ENCODE measurements at regions not wholly inside any gene's neighbourhood (a gene's known extent, or its start where the extent isn't known, plus 50 kb on each side); places are given as distances from the start of the nearest gene placed in this dataset.

DNA sequence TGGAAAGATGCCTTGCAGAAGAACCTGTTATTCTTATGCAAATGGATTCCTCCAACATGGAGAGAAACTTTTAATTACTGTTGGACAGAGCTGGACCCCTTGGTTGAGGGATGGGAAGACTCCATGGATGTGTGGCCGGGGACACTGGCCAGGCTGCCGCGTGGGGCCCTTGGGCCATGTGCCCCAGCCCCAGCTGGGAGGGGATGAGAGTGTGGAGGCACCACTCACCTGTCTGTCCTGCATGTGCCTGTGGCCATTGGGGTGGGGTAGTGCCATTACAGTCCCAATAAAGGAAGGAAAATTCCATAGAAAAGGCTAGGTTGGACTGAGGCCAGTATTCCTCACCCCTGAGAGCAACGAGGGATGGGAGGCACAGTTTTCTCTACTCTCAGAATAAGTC, 564.5 kb upstream of the PTBP2 start:
- Histone ChIP-seq H3K9ac (ENCODE audit: low read length) (no peak overlapping the region), H3K9me3 (ENCODE audit: low read length) (peaks cover 16% of the 10 kb centered on the region), H3K4me3 (ENCODE audit: low read length) (no peak overlapping the region), H4K20me1 (ENCODE audit: insufficient read depth, low read depth, low read length) (no peaks in the 10 kb centered on the region), H3K27me3 (ENCODE audit: low read length) (no peaks in the 10 kb centered on the region), H2AFZ (ENCODE audit: low read length) (no peak overlapping the region), H3K4me2 (ENCODE audit: low read depth, low read length, poor library complexity, severe bottlenecking) (no peak overlapping the region), H3K4me1 (ENCODE audit: low read length) (no peaks in the 10 kb centered on the region), H3K9me2 (replicated peaks; ENCODE audit: insufficient read depth, low read length) (no peaks in the 10 kb centered on the region), H3K79me2 (ENCODE audit: low read length) (no peaks in the 10 kb centered on the region), H3K36me3 (ENCODE audit: insufficient read depth, low read length) (no peaks in the 10 kb centered on the region), H3K27ac (ENCODE audit: low read length) (no peak overlapping the region)
- no peak for DNase-seq

DNA sequence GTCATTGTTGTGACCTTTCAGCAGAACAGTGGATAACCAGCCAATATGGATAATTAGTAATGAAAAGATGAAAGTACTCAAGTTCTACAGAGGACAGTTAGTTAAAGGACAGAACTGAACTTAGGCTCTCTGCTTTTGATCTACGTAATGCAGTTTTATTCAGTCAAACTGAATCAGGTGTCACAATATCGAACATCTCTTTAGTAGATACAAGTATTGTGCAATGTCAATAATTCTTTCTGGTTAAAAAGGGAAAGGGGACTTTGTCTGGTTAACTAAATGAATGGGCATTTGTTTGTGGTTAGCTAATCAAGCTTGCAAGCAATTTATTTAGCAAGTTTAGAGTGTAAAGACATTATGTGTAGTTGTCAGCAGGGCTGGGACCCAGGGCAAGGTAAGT, 562.2 kb upstream of the PTBP2 start:
- no peak for DNase-seq
- no peak overlapping the region for H3K27ac ChIP-seq (ENCODE audit: low read length)

DNA sequence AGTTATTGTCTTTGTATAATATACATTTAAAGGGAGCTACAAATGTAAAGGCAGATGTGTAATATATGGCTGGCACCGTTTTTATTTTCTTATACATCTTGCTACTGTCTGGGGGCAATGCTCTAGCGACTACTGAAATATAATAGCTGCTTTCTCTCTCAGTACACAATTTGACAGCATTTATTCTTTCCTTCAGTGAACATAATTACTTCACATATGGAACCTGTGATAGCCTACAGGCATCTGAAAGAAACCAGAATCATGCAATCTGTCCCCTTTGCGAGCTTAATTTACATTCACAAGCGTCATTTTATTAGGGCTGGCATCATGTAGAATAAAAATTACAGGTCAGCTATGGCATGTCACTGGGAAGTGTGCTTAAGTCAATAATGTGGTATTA, 557.5 kb upstream of the PTBP2 start:
- no peak overlapping the region for H3K4me3 ChIP-seq (ENCODE audit: low read length)
- H3K9ac ChIP-seq (ENCODE audit: low read length) = no peak overlapping the region
- H3K79me2 ChIP-seq (ENCODE audit: low read length) = no peaks in the 10 kb centered on the region
- H3K4me2 ChIP-seq (ENCODE audit: low read depth, low read length, poor library complexity, severe bottlenecking) = no peak overlapping the region
- H3K36me3 ChIP-seq (ENCODE audit: insufficient read depth, low read length) = no peaks in the 10 kb centered on the region
- H3K9me2 ChIP-seq (replicated peaks; ENCODE audit: insufficient read depth, low read length) = no peaks in the 10 kb centered on the region; the same call in 1 of the 2 replicates
- no peaks in the 10 kb centered on the region for H4K20me1 ChIP-seq (ENCODE audit: insufficient read depth, low read depth, low read length)
- H3K4me1 ChIP-seq (ENCODE audit: low read length) = no peaks in the 10 kb centered on the region
- peaks cover 5% of the 10 kb centered on the region; the same call in 1 of the 2 replicates for H3K9me3 ChIP-seq (ENCODE audit: low read length)
- no peaks in the 10 kb centered on the region for H3K27me3 ChIP-seq (ENCODE audit: low read length)
- DNase-seq = no peak
- H2AFZ ChIP-seq (ENCODE audit: low read length) = no peak overlapping the region
- no peak overlapping the region for H3K27ac ChIP-seq (ENCODE audit: low read length)

More for the DNA sequence above, 562.2 kb upstream of the PTBP2 start:
- Histone ChIP-seq H3K4me3 (ENCODE audit: low read length) (no peak overlapping the region), H3K79me2 (ENCODE audit: low read length) (no peaks in the 10 kb centered on the region), H3K4me2 (ENCODE audit: low read depth, low read length, poor library complexity, severe bottlenecking) (no peak overlapping the region), H3K9me3 (ENCODE audit: low read length) (peaks cover 9% of the 10 kb centered on the region; the same call in 1 of the 2 replicates), H3K9ac (ENCODE audit: low read length) (no peak overlapping the region), H3K4me1 (ENCODE audit: low read length) (no peaks in the 10 kb centered on the region), H4K20me1 (ENCODE audit: insufficient read depth, low read depth, low read length) (no peaks in the 10 kb centered on the region), H2AFZ (ENCODE audit: low read length) (no peak overlapping the region), H3K9me2 (replicated peaks; ENCODE audit: insufficient read depth, low read length) (no peaks in the 10 kb centered on the region), H3K36me3 (ENCODE audit: insufficient read depth, low read length) (no peaks in the 10 kb centered on the region), H3K27me3 (ENCODE audit: low read length) (no peaks in the 10 kb centered on the region)

DNA sequence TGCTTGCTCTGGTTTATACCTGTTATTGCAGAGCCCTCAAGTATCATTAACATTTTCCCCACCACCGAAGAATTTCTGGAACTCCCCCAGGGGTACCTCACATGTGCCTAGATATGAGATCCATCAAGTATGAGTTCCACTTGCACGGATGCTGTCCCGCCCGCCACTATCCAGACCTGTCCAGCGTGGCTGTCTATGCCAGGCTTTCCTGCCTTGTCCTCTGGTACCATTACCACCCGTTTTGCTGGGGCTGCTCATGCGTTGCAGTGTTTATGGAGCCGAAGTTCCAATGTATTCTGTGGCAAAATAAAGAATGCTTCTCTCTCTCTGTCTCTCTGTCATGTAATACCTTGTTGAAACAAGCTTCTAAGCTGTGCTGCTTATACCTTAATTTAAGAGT, 543.5 kb upstream of the PTBP2 start:
- no peaks in the 10 kb centered on the region for H3K79me2 ChIP-seq (ENCODE audit: low read length)
- H3K36me3 ChIP-seq (ENCODE audit: insufficient read depth, low read length) = no peaks in the 10 kb centered on the region
- no peak overlapping the region for H3K4me2 ChIP-seq (ENCODE audit: low read depth, low read length, poor library complexity, severe bottlenecking)
- H3K27ac ChIP-seq (ENCODE audit: low read length) = no peak overlapping the region
- no peak for DNase-seq
- no peaks in the 10 kb centered on the region for H4K20me1 ChIP-seq (ENCODE audit: insufficient read depth, low read depth, low read length)
- H3K4me1 ChIP-seq (ENCODE audit: low read length) = no peaks in the 10 kb centered on the region
- no peak overlapping the region for H3K4me3 ChIP-seq (ENCODE audit: low read length)
- H3K27me3 ChIP-seq (ENCODE audit: low read length) = no peaks in the 10 kb centered on the region
- no peak overlapping the region for H2AFZ ChIP-seq (ENCODE audit: low read length)
- no peaks in the 10 kb centered on the region for H3K9me3 ChIP-seq (ENCODE audit: low read length)
- no peak overlapping the region for H3K9ac ChIP-seq (ENCODE audit: low read length)
- H3K9me2 ChIP-seq (replicated peaks; ENCODE audit: insufficient read depth, low read length) = no peaks in the 10 kb centered on the region

DNA sequence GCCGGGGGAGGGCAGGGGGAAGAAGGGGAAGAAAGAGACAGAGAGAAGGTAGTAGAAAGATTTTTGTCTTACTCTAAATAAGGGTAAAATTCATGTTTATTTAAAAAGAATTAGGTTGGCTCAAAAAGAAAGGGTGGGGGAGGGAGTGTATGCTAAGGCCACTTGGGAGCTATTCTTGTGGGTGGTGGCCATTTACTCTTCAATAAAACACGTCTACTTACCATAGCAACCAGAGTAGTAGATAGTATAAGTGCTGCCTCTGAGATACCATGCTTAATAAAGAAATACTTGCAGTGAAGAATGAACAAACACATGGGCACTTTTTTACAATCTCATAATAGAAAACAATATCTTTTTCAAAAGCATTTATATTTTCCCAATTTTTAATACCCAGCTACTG, 538.1 kb upstream of the PTBP2 start:
- Histone ChIP-seq H3K79me2 (ENCODE audit: low read length) (no peaks in the 10 kb centered on the region), H3K4me1 (ENCODE audit: low read length) (no peaks in the 10 kb centered on the region)
- no peak for DNase-seq

DNA sequence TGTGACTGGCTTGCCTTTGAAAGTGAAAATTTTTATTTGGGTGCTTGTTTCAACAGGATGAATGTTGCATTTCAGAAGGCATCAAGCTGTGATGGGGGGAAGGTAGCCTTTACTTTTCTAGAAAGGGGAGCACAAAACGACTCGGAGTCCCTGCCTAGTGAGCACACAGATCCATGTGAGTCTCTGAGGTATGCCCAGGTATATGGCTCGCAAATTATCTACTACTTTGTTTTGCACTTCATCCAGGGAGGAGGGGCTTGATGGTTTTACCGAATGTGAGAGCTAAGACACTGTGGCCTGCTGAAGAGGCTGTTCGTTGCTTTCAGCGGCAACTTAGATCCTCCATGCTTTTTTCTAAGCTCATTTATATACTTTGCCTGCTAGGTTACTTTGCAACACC, 537.7 kb upstream of the PTBP2 start:
- no peak overlapping the region for H3K9ac ChIP-seq (ENCODE audit: low read length)
- H3K9me2 ChIP-seq (replicated peaks; ENCODE audit: insufficient read depth, low read length) = no peaks in the 10 kb centered on the region
- no peak overlapping the region for H3K4me3 ChIP-seq (ENCODE audit: low read length)
- no peaks in the 10 kb centered on the region for H3K79me2 ChIP-seq (ENCODE audit: low read length)
- H3K4me1 ChIP-seq (ENCODE audit: low read length) = no peaks in the 10 kb centered on the region
- H3K27ac ChIP-seq (ENCODE audit: low read length) = no peak overlapping the region
- no peak overlapping the region for H3K4me2 ChIP-seq (ENCODE audit: low read depth, low read length, poor library complexity, severe bottlenecking)
- no peaks in the 10 kb centered on the region for H3K36me3 ChIP-seq (ENCODE audit: insufficient read depth, low read length)
- no peak overlapping the region for H2AFZ ChIP-seq (ENCODE audit: low read length)
- no peaks in the 10 kb centered on the region for H3K27me3 ChIP-seq (ENCODE audit: low read length)
- no peaks in the 10 kb centered on the region for H4K20me1 ChIP-seq (ENCODE audit: insufficient read depth, low read depth, low read length)
- DNase-seq = no peak
- no peaks in the 10 kb centered on the region for H3K9me3 ChIP-seq (ENCODE audit: low read length)

More for the DNA sequence above, 538.1 kb upstream of the PTBP2 start:
- Histone ChIP-seq H3K9me2 (replicated peaks; ENCODE audit: insufficient read depth, low read length) (no peaks in the 10 kb centered on the region), H3K27me3 (ENCODE audit: low read length) (no peaks in the 10 kb centered on the region), H3K27ac (ENCODE audit: low read length) (no peak overlapping the region), H2AFZ (ENCODE audit: low read length) (no peak overlapping the region), H3K4me2 (ENCODE audit: low read depth, low read length, poor library complexity, severe bottlenecking) (no peak overlapping the region), H3K9me3 (ENCODE audit: low read length) (no peaks in the 10 kb centered on the region), H3K9ac (ENCODE audit: low read length) (no peak overlapping the region), H3K36me3 (ENCODE audit: insufficient read depth, low read length) (no peaks in the 10 kb centered on the region), H3K4me3 (ENCODE audit: low read length) (no peak overlapping the region), H4K20me1 (ENCODE audit: insufficient read depth, low read depth, low read length) (no peaks in the 10 kb centered on the region)

DNA sequence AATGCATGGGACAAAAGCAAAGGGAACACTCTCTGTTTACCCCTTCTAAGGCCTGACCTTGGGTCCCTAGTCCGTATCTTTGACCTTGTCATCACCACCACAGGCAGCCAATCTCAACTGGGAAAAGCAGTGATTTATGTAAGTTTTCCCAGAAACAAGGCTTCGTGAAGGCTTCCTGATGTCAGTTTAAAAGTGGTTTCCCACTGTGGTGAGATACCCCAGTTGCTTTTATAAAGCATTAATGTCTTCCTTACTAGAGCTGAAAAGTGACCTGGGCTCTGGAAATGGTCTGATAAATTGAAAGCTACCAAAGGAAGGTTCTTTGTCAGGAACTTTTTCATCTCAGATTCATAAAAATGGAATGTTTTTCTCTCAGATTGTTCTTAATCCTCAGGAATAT, 536.4 kb upstream of the PTBP2 start:
- no peaks in the 10 kb centered on the region for H3K36me3 ChIP-seq (ENCODE audit: insufficient read depth, low read length)
- H3K79me2 ChIP-seq (ENCODE audit: low read length) = no peaks in the 10 kb centered on the region
- H4K20me1 ChIP-seq (ENCODE audit: insufficient read depth, low read depth, low read length) = no peaks in the 10 kb centered on the region
- no peak overlapping the region for H3K4me3 ChIP-seq (ENCODE audit: low read length)
- no peaks in the 10 kb centered on the region for H3K4me1 ChIP-seq (ENCODE audit: low read length)
- H3K27me3 ChIP-seq (ENCODE audit: low read length) = no peaks in the 10 kb centered on the region
- H2AFZ ChIP-seq (ENCODE audit: low read length) = no peak overlapping the region
- no peak for DNase-seq
- H3K9me2 ChIP-seq (replicated peaks; ENCODE audit: insufficient read depth, low read length) = no peaks in the 10 kb centered on the region
- H3K4me2 ChIP-seq (ENCODE audit: low read depth, low read length, poor library complexity, severe bottlenecking) = no peak overlapping the region
- H3K27ac ChIP-seq (ENCODE audit: low read length) = no peak overlapping the region
- no peaks in the 10 kb centered on the region for H3K9me3 ChIP-seq (ENCODE audit: low read length)
- no peak overlapping the region for H3K9ac ChIP-seq (ENCODE audit: low read length)

DNA sequence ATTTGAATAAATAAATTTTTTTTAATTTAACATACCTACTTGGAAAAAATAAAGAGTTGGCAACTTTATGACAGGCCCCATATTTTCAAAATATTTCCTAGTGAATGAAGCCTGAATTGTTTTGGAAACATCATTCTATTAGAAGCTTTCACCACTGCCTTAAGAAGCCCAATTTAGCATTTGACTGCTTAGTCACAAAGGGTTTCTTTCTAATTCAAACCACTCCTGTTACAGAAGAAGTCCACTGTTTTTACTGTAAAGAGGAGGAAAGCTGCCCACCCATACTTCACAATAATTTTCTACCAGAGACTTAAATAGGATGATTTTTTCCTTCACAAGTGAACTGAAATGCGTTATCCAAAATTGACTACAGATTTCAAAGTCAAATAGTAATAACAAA, 534.6 kb upstream of the PTBP2 start:
- no peak overlapping the region for H2AFZ ChIP-seq (ENCODE audit: low read length)
- no peak overlapping the region for H3K27ac ChIP-seq (ENCODE audit: low read length)
- H3K36me3 ChIP-seq (ENCODE audit: insufficient read depth, low read length) = no peaks in the 10 kb centered on the region

DNA sequence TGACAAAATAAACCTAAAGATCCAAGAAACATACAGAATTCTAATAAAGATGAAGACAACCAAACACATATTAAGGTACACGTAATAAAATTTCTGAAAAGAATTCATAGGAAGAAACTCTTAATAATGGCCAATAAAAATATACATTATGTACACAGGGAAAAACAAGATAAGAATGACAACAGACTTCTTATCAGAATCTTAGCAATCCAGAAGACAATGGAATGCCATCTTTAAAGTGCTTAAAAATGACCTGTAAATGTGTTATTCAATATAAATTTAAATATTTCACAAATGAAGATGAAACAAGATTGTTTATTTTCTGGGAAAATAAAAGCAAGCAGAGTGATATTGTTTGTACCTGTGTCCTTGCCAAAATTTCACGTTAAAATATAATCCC, 530.4 kb upstream of the PTBP2 start:
- no peaks in the 10 kb centered on the region for H3K9me2 ChIP-seq (replicated peaks; ENCODE audit: insufficient read depth, low read length)
- H3K4me3 ChIP-seq (ENCODE audit: low read length) = no peak overlapping the region
- no peak for DNase-seq
- no peak overlapping the region for H3K4me2 ChIP-seq (ENCODE audit: low read depth, low read length, poor library complexity, severe bottlenecking)
- no peaks in the 10 kb centered on the region for H3K79me2 ChIP-seq (ENCODE audit: low read length)
- no peaks in the 10 kb centered on the region for H3K36me3 ChIP-seq (ENCODE audit: insufficient read depth, low read length)
- H3K9ac ChIP-seq (ENCODE audit: low read length) = no peak overlapping the region
- no peaks in the 10 kb centered on the region; the same call in 1 of the 2 replicates for H3K9me3 ChIP-seq (ENCODE audit: low read length)
- H3K4me1 ChIP-seq (ENCODE audit: low read length) = no peaks in the 10 kb centered on the region
- no peaks in the 10 kb centered on the region for H4K20me1 ChIP-seq (ENCODE audit: insufficient read depth, low read depth, low read length)
- H2AFZ ChIP-seq (ENCODE audit: low read length) = no peak overlapping the region
- H3K27ac ChIP-seq (ENCODE audit: low read length) = no peak overlapping the region
- H3K27me3 ChIP-seq (ENCODE audit: low read length) = no peaks in the 10 kb centered on the region

More for the DNA sequence above, 534.6 kb upstream of the PTBP2 start:
- Histone ChIP-seq H3K9ac (ENCODE audit: low read length) (no peak overlapping the region), H3K4me2 (ENCODE audit: low read depth, low read length, poor library complexity, severe bottlenecking) (no peak overlapping the region), H3K79me2 (ENCODE audit: low read length) (no peaks in the 10 kb centered on the region), H3K27me3 (ENCODE audit: low read length) (no peaks in the 10 kb centered on the region), H3K4me1 (ENCODE audit: low read length) (no peaks in the 10 kb centered on the region), H4K20me1 (ENCODE audit: insufficient read depth, low read depth, low read length) (no peaks in the 10 kb centered on the region), H3K9me2 (replicated peaks; ENCODE audit: insufficient read depth, low read length) (no peaks in the 10 kb centered on the region), H3K9me3 (ENCODE audit: low read length) (no peaks in the 10 kb centered on the region; the same call in 1 of the 2 replicates), H3K4me3 (ENCODE audit: low read length) (no peak overlapping the region)
- no peak for DNase-seq
